H1 (cell line): ENCODE measurements at regions not wholly inside any gene's neighbourhood (a gene's known extent, or its start where the extent isn't known, plus 50 kb on each side); places are given as distances from the start of the nearest gene placed in this dataset.

Source experiments
- CTCF ChIA-PET: fragments of 300-600 bp; sonication (Branson Sonifier 250); formaldehyde crosslinking; loops from one replicate; lab custom pipeline; 2021; ENCODE audit not compliant: partially characterized antibody; lab: Charles Lee
- POLR2A ChIA-PET: fragments of 300-600 bp; sonication (Branson Sonifier 250); formaldehyde crosslinking; loops from one replicate; lab custom pipeline; 2021; ENCODE audit warnings: inconsistent platforms; ENCODE audit not compliant: partially characterized antibody; lab: Charles Lee
- DNase-seq, 2 experiments: peaks; one replicate each; pipeline versions ENCODE4 v3.0.0 to v3.0.0-alpha.2; 2010 to 2022; ENCODE audit warnings: low spot score in 2 of 2, low read depth in 1 of 2, mixed read lengths in 1 of 2
- FAIRE-seq: peaks from 2 replicates; lab custom pipeline; 2011; peaks lifted over from hg19 to GRCh38; lab: Jason Lieb, UNC
- H2AFZ ChIP-seq: 2 replicates; pipeline ENCODE4 v1.8.1; 2012; ENCODE audit warnings: low read length, inconsistent platforms
- H2AK5ac ChIP-seq: 2 replicates; pipeline ENCODE4 v1.6.1; 2013; ENCODE audit warnings: low read depth, low read length
- H2BK120ac ChIP-seq: replicated peaks from 2 replicates; pipeline ENCODE3; 2013; ENCODE audit warnings: low read depth, low read length, inconsistent platforms
- H2BK12ac ChIP-seq: 2 replicates; pipeline ENCODE4 v1.6.1; 2013; ENCODE audit warnings: low read depth, low read length
- H2BK15ac ChIP-seq: 2 replicates; pipeline ENCODE4 v1.6.1; 2013; ENCODE audit warnings: low read length
- H2BK20ac ChIP-seq: 2 replicates; pipeline ENCODE4 v1.6.1; 2013; ENCODE audit warnings: low read length
- H2BK5ac ChIP-seq: 2 replicates; pipeline ENCODE4 v1.6.1; 2013; ENCODE audit warnings: low read depth, low read length
- H3K14ac ChIP-seq: 2 replicates; pipeline ENCODE4 v1.6.1; 2013; ENCODE audit warnings: inconsistent platforms; ENCODE audit not compliant: insufficient read length
- H3K18ac ChIP-seq: 2 replicates; pipeline ENCODE4 v1.6.1; 2013; ENCODE audit warnings: low read length; ENCODE audit errors: extremely low read depth
- H3K23ac ChIP-seq: 2 replicates; pipeline ENCODE4 v1.6.1; 2013; ENCODE audit warnings: inconsistent platforms; ENCODE audit not compliant: insufficient read length
- H3K23me2 ChIP-seq: 2 replicates; pipeline ENCODE4 v1.6.1; 2013; ENCODE audit warnings: low read depth, low read length
- H3K27ac ChIP-seq: 2 replicates; pipeline ENCODE4 v1.6.1; 2011; ENCODE audit warnings: low read depth, low read length, inconsistent platforms
- H3K27me3 ChIP-seq, 4 experiments: replicated peaks in 1 of 4; 1 replicate in 1 of 4; 2 replicates in 3 of 4; pipeline versions ENCODE4 v1.6.1 to v1.8.1; 2011 to 2013; ENCODE audit warnings: low read length in 3 of 4, mild to moderate bottlenecking in 3 of 4, inconsistent platforms in 2 of 4, mixed read lengths in 2 of 4, moderate library complexity in 1 of 4; ENCODE audit not compliant: control insufficient read depth in 3 of 4, insufficient read depth in 3 of 4; ENCODE audit errors: extremely low read depth in 1 of 4
- H3K36me3 ChIP-seq, 4 experiments: 2 replicates each; pipeline versions ENCODE4 v1.6.1 to v1.8.1; 2011 to 2013; ENCODE audit warnings: mild to moderate bottlenecking in 4 of 4, low read length in 3 of 4, moderate library complexity in 2 of 4, control low read depth in 1 of 4, inconsistent platforms in 1 of 4; ENCODE audit not compliant: insufficient read depth in 4 of 4, control insufficient read depth in 2 of 4
- H3K4ac ChIP-seq: replicated peaks from 2 replicates; pipeline ENCODE3; 2013; ENCODE audit warnings: low read length, low read depth, mixed read lengths, inconsistent platforms; ENCODE audit not compliant: insufficient read length
- H3K4me1 ChIP-seq, 4 experiments: replicated peaks in 1 of 4; 1 replicate in 1 of 4; 2 replicates in 3 of 4; pipeline versions ENCODE4 v1.6.1 to v1.8.1; 2011 to 2013; ENCODE audit warnings: low read length in 3 of 4, inconsistent platforms in 2 of 4, mixed read lengths in 1 of 4; ENCODE audit not compliant: insufficient read depth in 4 of 4, control insufficient read depth in 3 of 4
- H3K4me2 ChIP-seq, 2 experiments: 2 replicates each; pipeline versions ENCODE4 v1.6.1 to v1.8.1; 2011 to 2013; ENCODE audit warnings: low read depth in 2 of 2, low read length in 2 of 2, control low read depth in 1 of 2, inconsistent platforms in 1 of 2, mild to moderate bottlenecking in 1 of 2; ENCODE audit not compliant: insufficient read depth in 1 of 2
- H3K4me3 ChIP-seq, 4 experiments: fragments of 200-600, 300-600 bp in 1 of 4; sonication (generic), shearing (Covaris generic), sonication (Bioruptor Twin) in 1 of 4; 2 replicates each; pipeline versions ENCODE4 v1.5.1 to v1.8.1; 2011 to 2016; ENCODE audit warnings: low read length in 4 of 4, low read depth in 3 of 4, control low read depth in 2 of 4, inconsistent platforms in 2 of 4, mild to moderate bottlenecking in 2 of 4, mixed read lengths in 1 of 4, moderate library complexity in 1 of 4; ENCODE audit not compliant: insufficient read depth in 2 of 4; ENCODE audit errors: extremely low read depth in 1 of 4
- H3K56ac ChIP-seq: replicated peaks from 2 replicates; pipeline ENCODE3; 2013; ENCODE audit warnings: low read depth, mild to moderate bottlenecking, mixed read lengths, low read length, inconsistent platforms; ENCODE audit not compliant: insufficient read length
- H3K79me1 ChIP-seq: 2 replicates; pipeline ENCODE4 v1.6.1; 2013; ENCODE audit warnings: low read depth, low read length, control low read depth
- H3K79me2 ChIP-seq, 2 experiments: 2 replicates each; pipeline versions ENCODE4 v1.6.1 to v1.8.1; 2012 to 2013; ENCODE audit warnings: low read length in 2 of 2, mild to moderate bottlenecking in 2 of 2, inconsistent platforms in 1 of 2; ENCODE audit not compliant: insufficient read depth in 2 of 2, control insufficient read depth in 1 of 2
- H3K9ac ChIP-seq, 4 experiments: replicated peaks in 1 of 4; 1 replicate in 1 of 4; 2 replicates in 3 of 4; pipeline versions ENCODE4 v1.6.1 to v1.8.1; 2011 to 2013; ENCODE audit warnings: low read depth in 3 of 4, low read length in 3 of 4, control low read depth in 2 of 4, mild to moderate bottlenecking in 2 of 4, moderate library complexity in 2 of 4, inconsistent platforms in 1 of 4; ENCODE audit errors: extremely low read depth in 1 of 4
- H3K9me3 ChIP-seq, 2 experiments: 2 replicates each; pipeline versions ENCODE4 v1.6.1 to v1.8.1; 2012 to 2013; ENCODE audit warnings: mild to moderate bottlenecking in 2 of 2, moderate library complexity in 2 of 2, control low read depth in 1 of 2, inconsistent platforms in 1 of 2, low read depth in 1 of 2, low read length in 1 of 2, mixed read lengths in 1 of 2; ENCODE audit not compliant: insufficient read depth in 2 of 2
- H4K20me1 ChIP-seq, 2 experiments: replicated peaks in 1 of 2; 2 replicates each; pipeline versions ENCODE3 to v1.8.1; 2011 to 2013; ENCODE audit warnings: inconsistent platforms in 2 of 2, low read length in 2 of 2, mild to moderate bottlenecking in 1 of 2; ENCODE audit not compliant: insufficient read depth in 2 of 2, control insufficient read depth in 1 of 2
- H4K5ac ChIP-seq: 2 replicates; pipeline ENCODE4 v1.6.1; 2013; ENCODE audit warnings: low read length, low read depth, mixed read lengths, inconsistent platforms; ENCODE audit not compliant: insufficient read length
- H4K8ac ChIP-seq: 2 replicates; pipeline ENCODE4 v1.8.0; 2013; ENCODE audit warnings: mild to moderate bottlenecking, moderate library complexity, low read length, inconsistent platforms; ENCODE audit not compliant: insufficient read depth; ENCODE audit errors: extremely low read depth
- H4K91ac ChIP-seq: replicated peaks from 2 replicates; pipeline ENCODE3; 2013; ENCODE audit warnings: low read length, mixed read lengths, inconsistent platforms; ENCODE audit not compliant: insufficient read length
- BACH1 ChIP-seq: IDR thresholded peaks from 2 replicates; pipeline ENCODE4 v1.6.1; 2012; ENCODE audit warnings: low read length, improper control_type of control experiment
- BCL11A ChIP-seq, 2 experiments: IDR thresholded peaks; one replicate each; pipeline ENCODE4 v1.6.1; 2011; ENCODE audit warnings: low read depth in 2 of 2, low read length in 2 of 2, mild to moderate bottlenecking in 2 of 2
- GABPA ChIP-seq: IDR thresholded peaks from 2 replicates; pipeline ENCODE4 v1.6.1; 2011; ENCODE audit warnings: mild to moderate bottlenecking, low read length, moderate library complexity, borderline replicate concordance; ENCODE audit not compliant: insufficient read depth
- HDAC2 ChIP-seq, 2 experiments: fragments of 300-600 bp in 1 of 2; sonication (generic) in 1 of 2; IDR thresholded peaks; 2 replicates each; pipeline ENCODE4 v1.6.1; 2011 to 2012; ENCODE audit warnings: low read depth in 2 of 2, low read length in 2 of 2, mild to moderate bottlenecking in 2 of 2, moderate library complexity in 2 of 2, borderline replicate concordance in 1 of 2, inconsistent platforms in 1 of 2
- NANOG ChIP-seq: IDR thresholded peaks from 2 replicates; pipeline ENCODE4 v1.6.1; 2011; ENCODE audit warnings: low read length, low read depth, mild to moderate bottlenecking, inconsistent platforms; ENCODE audit not compliant: insufficient read depth, poor library complexity, severe bottlenecking
- POLR2A ChIP-seq, 2 experiments: IDR thresholded peaks; 1 replicate in 1 of 2; 2 replicates in 1 of 2; pipeline ENCODE4 v1.6.1; 2011; ENCODE audit warnings: low read depth in 2 of 2, low read length in 2 of 2, mild to moderate bottlenecking in 2 of 2; ENCODE audit errors: control extremely low read depth in 1 of 2
- RAD21 ChIP-seq, 2 experiments: IDR thresholded peaks in 1 of 2; conservative IDR thresholded peaks in 1 of 2; 2 replicates each; pipeline ENCODE4 v1.6.1; 2011; ENCODE audit warnings: low read depth in 2 of 2, low read length in 2 of 2, improper control_type of control experiment in 1 of 2, inconsistent platforms in 1 of 2, mild to moderate bottlenecking in 1 of 2, moderate library complexity in 1 of 2
- SRF ChIP-seq: IDR thresholded peaks from 2 replicates; pipeline ENCODE4 v1.6.1; 2011; ENCODE audit warnings: mild to moderate bottlenecking, low read depth, low read length, moderate library complexity

DNA sequence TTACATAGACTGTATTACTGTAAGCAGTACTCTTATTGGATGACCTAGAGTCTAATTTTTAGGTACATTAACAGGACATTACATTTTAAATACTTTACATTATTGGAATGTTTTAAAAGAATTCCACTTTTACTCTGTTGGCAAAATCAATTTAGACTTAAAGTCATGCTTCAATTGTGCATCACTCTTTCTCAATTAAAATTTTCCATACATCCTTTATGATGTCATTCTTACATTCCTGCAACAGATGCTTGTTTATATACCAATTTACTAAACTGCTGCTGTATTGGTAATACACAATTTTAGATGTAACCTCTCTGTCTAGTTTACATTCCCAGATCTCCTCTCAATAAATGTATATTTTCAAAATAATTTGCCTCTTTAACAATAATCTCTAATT is 440.1 kb downstream of the ZEB2 start:
- H3K36me3 ChIP-seq = no peaks in the 10 kb centered on the region
- no peaks in the 10 kb centered on the region for H3K23me2 ChIP-seq
- no peak overlapping the region for H2BK120ac ChIP-seq
- H3K79me1 ChIP-seq = no peaks in the 10 kb centered on the region
- H2AFZ ChIP-seq = no peak overlapping the region
- H2BK20ac ChIP-seq = no peak overlapping the region
- no peak overlapping the region for H3K14ac ChIP-seq
- no peak overlapping the region for H3K4ac ChIP-seq
- H3K4me3 ChIP-seq = no peak overlapping the region
- H2BK12ac ChIP-seq = no peak overlapping the region
- DNase-seq = no peak
- H2BK15ac ChIP-seq = no peak overlapping the region
- no peaks in the 10 kb centered on the region for H4K20me1 ChIP-seq
- H3K27ac ChIP-seq = no peak overlapping the region
- no peak overlapping the region for H4K8ac ChIP-seq
- no peak overlapping the region for H4K91ac ChIP-seq
- POLR2A ChIA-PET = no interaction called here
- H3K9me3 ChIP-seq = no peaks in the 10 kb centered on the region
- H3K18ac ChIP-seq = no peak overlapping the region
- TF ChIP-seq NANOG = no peak
- no peak for TF ChIP-seq GABPA
- TF ChIP-seq BCL11A (IDR thresholded peaks at IDR 0.05; ENCODE audit: low read depth in 2 of 2, low read length in 2 of 2) = no peak
- TF ChIP-seq RAD21 (IDR thresholded peaks at IDR 0.05 in 1 of 2, conservative IDR thresholded peaks at IDR 0.05 in 1 of 2; ENCODE audit: low read depth in 2 of 2, low read length in 2 of 2) = no peak
- TF ChIP-seq SRF = no peak
- no peak for TF ChIP-seq HDAC2 (IDR thresholded peaks at IDR 0.05; ENCODE audit: borderline replicate concordance in 1 of 2, low read depth in 2 of 2, low read length in 2 of 2)
- no peak for TF ChIP-seq BACH1
- TF ChIP-seq POLR2A (IDR thresholded peaks at IDR 0.05; ENCODE audit: control extremely low read depth in 1 of 2, low read depth in 2 of 2, low read length in 2 of 2) = no peak
- no peak overlapping the region for H3K56ac ChIP-seq
- H4K5ac ChIP-seq = no peak overlapping the region
- no peaks in the 10 kb centered on the region for H3K27me3 ChIP-seq
- no peak overlapping the region for H3K23ac ChIP-seq
- no peaks in the 10 kb centered on the region for H3K79me2 ChIP-seq
- H2AK5ac ChIP-seq = no peak overlapping the region
- H3K4me2 ChIP-seq = no peak overlapping the region
- no peaks in the 10 kb centered on the region for H3K4me1 ChIP-seq
- FAIRE-seq = no peak
- no peak overlapping the region for H3K9ac ChIP-seq
- H2BK5ac ChIP-seq = no peak overlapping the region
- CTCF ChIA-PET = no interaction called here
